GM21367 (cell line): ENCODE measurements at regions not wholly inside any gene's neighbourhood (a gene's known extent, or its start where the extent isn't known, plus 50 kb on each side); places are given as distances from the start of the nearest gene placed in this dataset.
A peak's percentile ranks its signal among the peaks of the same experiment; 100 is the strongest.

Experiments
- ATAC-seq: cut with Tn5 transposase; IDR thresholded peaks from one replicate; pipeline ENCODE4 v1.9.1; 2021; ENCODE audit not compliant: unreplicated experiment

DNA sequence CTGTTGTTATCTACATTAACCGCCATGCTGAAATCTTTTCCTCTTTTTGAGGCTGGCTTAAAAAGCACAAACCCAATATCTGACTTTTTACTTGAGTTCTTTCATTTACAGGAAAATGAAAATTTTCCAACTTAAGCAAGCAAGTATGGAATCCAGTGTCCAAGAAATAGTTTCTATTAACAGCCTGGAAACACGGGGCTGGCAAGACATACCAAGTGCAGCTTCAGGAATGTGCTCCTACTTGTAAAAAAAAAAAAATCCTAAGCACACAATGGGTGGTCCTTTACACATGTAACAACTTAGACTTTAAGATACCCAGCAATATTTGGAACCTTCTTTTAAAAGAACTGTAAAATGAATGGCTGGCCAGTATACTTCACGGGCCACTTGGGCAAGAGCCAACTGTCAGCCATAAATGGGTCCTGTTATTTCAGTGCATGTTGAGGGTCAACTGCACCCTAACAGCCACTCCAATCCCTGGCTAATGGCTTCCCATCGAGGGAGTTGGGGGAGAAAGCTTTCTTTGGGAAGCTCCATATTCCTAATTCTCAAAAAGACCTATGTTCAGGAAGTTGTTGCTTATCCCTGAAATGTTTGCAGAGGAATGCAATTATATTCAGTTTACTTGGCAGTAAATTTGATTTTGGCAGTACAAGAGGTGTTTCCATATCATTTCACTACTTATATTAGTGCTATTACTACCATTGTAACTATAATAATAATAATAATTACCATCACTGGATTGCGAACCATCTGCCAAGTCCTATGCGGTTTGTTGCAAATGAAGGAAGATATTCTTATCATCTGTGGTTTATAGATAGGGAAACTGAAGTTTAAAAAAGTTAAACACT is 236.4 kb upstream of the TMEM72 start:
- ATAC-seq = no peak

- no peak for ATAC-seq
Measured at GRCh38 chr10:44675387-44675874, 235.7 kb upstream of the TMEM72 start.

DNA sequence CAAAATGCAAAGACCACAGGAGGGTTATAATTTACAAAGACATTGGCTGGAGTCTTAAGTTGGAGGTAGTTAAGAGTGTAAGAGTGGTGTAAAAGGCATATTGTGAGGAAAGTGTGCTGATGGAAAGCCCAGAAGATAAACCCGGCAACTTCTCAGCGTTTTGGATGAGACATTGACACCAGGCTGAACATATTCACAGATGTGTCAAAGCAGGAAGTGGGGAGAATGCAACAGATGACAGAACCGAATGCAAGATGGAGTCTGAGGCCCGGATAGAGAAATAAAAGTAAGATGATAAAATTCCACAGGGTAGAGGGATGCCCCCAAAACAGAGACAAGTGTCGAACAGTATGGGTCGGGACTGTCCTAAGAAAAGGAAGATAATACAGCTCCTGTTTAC is 230.4 kb upstream of the TMEM72 start:
- ATAC-seq = no peak

DNA sequence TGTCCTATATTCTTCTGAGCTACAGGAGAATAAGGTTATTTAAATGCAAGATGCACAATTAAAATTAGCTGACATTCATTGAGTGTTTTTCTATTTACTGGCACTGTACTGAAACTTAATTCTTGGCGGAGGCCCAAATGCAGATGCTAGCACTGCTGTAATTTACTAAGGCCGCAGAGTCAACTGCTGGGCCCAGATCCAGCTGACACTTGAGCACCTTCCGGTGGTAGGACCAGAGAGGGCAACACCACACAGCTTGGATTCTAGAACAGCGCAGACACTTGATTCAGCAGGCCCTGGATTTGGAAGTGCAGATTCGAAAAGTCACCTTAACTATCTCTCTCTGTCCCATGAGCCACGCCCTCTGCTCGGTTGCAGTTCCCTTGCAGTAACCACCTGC is 228.6 kb upstream of the TMEM72 start:
- no peak for ATAC-seq

DNA sequence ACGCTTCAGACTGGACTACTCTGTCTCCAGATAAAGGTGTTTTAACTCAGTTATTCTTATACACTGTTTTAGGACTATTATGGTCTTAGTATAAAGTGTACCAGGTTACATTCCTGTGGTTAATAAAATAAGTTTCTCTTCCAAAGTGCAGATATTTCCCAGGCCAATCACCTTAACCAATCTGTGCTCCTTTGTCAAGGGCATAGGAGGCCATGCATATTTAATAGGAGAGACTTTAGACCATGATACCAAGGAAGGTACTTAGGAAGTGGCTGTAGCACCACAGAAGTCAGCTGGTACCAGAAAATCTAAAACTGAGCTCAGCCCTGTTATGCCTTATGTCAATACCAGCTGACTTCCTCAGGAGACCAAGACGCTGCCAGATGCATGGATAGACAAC is 226.5 kb upstream of the TMEM72 start:
- no peak for ATAC-seq

- ATAC-seq = no peak
Measured at GRCh38 chr10:44685220-44685619, 225.9 kb upstream of the TMEM72 start.

- no peak for ATAC-seq
Measured at GRCh38 chr10:44685747-44686146, 225.4 kb upstream of the TMEM72 start.

GRCh38 chr10:44689368-44689767 is 221.8 kb upstream of the TMEM72 start:
- no peak for ATAC-seq

DNA sequence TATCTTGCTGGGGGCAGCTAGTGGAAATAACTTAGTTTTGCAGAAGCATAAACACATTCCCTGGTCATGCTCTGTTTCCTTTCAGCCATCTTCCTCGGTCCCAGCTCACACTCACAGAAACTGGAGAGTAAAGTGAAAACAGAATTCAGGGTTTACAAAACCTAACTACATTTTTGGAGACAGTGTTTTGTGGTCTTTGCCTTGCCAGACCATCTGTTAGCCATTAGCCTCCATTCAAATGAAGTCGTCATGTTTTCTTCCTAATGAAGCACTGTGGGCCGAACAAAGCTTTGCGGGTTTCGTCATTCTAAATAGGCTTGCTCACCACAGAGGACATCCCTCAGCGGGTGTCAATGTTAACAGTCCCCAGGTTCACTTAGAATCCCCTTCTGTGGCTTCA is 214.6 kb upstream of the TMEM72 start:
- ATAC-seq = no peak

DNA sequence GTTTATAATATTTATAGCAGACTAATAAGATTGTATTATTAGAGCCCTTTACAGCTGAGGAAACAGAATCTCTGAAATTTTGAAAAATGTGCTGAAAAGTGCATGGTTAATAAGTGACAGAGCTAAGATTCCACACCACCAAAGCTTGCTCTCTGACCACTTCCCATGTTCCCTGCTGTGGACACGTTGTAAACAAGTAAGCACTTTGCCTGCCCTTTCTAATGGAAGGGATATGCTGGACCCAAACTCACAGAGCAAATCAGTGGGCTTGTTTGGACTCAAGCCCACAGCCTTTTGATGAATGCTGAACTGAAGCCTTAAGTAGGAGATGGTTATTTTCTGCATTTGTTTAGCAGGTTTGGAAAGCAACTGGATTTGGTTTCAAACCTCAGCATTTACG is 214.0 kb upstream of the TMEM72 start:
- no peak for ATAC-seq

DNA sequence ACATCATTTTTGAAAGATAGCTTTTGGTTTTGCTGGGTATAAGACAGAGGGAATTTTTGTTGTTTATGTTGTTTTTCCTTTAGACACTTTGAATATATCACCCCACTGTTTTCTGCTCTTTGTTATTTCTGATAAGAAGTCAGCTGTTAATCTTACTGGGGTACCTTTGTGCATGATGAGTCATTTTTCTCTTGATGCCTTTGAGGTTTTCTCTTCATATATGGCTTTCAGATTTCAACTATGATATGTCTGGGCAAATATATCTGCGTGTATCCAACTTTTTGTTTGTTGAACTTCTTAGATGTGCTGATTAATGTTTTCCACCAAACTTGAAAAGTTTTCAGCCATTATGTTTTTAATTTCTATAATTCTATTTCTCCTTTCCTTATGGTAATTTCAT is 208.6 kb upstream of the TMEM72 start:
- no peak for ATAC-seq

GRCh38 chr10:44703241-44704155 is 207.6 kb upstream of the TMEM72 start:
- no peak for ATAC-seq

GRCh38 chr10:44704616-44705015 is 206.5 kb upstream of the TMEM72 start:
- no peak for ATAC-seq

- ATAC-seq = no peak
Measured at GRCh38 chr10:44706745-44707144, 204.4 kb upstream of the TMEM72 start.

DNA sequence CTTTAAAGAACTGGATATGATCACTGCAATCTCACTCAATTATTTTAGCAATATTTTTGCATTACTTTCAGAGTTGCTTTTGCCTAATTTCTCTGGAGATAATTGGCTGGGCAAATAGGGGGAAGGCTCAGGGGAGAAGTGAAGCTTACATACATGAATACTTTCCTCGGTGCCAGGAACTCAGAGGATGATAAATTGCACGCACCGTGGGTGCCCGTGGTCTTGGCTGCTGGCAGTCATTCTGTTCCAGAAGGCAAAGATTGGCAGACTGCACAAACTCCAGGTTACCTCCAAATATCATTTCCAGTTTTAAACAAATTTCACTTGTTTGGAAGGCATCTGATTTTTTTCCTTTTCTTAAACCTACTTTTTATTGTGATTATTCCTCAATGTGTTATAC is 197.8 kb upstream of the TMEM72 start:
- no peak for ATAC-seq

- ATAC-seq = no peak
Measured at GRCh38 chr10:44714451-44714850, 196.7 kb upstream of the TMEM72 start.

GRCh38 chr10:44715136-44715535 is 196.0 kb upstream of the TMEM72 start:
- no peak for ATAC-seq

GRCh38 chr10:44716470-44717015 is 194.6 kb upstream of the TMEM72 start:
- ATAC-seq = no peak

- ATAC-seq = peak; percentile 42
Measured at GRCh38 chr10:44723082-44723481, 188.1 kb upstream of the TMEM72 start.

GRCh38 chr10:44723619-44724325 is 187.4 kb upstream of the TMEM72 start:
- ATAC-seq = no peak
